ENCODE measurements at regions not wholly inside any gene's neighbourhood (a gene's known extent, or its start where the extent isn't known, plus 50 kb on each side); places are given as distances from the start of the nearest gene placed in this dataset.
A peak's percentile ranks its signal among the peaks of the same experiment; 100 is the strongest.

DNA sequence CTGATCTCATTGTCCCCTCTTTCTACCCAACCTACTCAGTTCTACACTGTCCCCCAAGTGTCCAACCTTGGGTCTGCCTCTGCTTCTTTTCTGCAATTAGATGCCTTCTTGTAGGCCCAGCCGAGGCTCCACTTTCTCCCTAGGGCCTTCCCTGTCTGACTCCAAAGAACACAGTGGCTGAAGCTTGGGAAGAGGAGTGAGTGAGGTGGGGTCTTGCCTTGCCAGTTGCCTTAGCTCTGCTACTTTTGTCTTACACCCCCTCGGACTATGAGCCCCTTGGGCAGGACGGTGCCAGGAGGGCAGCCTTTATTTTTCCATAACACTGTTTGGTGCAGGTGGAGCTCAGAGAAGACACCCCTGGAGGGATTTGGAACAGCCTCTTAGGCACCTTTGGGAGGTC, 345.1 kb downstream of the CYP26B1 start:
- no peak for DNase-seq

DNA sequence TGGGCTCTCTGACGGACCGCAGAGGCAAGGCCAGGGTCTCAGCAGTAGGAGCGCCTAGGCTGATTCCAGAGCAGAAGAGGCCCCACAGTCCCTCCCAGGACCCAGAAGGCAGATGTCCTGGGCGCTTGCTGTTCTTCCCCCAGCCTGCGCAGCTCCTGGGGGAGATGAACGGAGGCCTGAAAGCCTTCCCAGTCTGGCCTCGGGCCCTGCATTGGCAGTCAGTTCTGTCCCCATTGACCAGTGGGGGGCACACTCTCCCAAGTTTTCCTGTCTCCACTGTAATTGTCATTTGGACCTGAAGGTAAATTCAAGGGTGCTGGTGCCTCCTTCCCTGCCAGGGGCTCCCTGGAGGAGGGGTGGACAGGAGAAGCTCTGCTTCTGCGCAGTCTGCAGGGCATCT, 345.7 kb downstream of the CYP26B1 start:
- peak; percentile 34 for DNase-seq

DNA sequence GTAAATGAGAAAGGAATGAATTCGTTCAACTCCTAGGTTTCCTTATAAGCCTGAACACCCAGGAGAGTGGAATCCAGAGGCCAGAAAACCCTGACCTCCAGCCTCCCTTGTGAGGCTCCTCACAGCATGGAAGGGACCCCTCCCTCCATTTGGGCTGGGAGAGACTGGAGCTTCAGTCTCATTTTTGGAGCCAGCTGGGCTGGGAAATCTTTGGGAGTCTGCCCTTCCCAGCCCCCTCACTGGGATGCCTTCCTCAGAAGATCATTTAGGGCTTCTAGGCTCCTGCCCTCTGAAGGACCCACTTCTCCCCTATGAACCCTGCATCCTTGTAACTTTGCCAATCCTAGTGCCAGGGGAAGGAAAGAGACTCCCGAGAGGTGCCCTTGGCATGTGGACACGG, 346.1 kb downstream of the CYP26B1 start:
- no peak for DNase-seq

DNA sequence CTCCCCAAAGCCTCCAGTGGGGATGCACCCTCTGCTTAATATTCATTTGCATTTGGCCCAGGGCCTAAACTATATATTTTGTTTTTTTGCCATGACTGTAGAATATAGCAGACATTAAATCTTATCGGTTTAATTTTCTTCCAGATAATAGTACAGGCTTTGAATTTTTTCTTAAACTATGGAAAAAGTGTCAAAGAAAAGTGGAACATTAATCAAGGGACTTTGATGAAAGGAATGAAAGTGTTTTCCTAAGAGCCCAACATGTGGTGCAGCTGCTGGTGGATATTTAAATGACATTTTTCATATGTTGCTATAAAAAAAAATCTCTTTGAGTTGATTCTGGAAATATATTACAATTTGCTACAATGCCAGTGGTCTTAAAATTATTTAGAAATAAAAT, 346.8 kb downstream of the CYP26B1 start:
- DNase-seq: no peak

DNA sequence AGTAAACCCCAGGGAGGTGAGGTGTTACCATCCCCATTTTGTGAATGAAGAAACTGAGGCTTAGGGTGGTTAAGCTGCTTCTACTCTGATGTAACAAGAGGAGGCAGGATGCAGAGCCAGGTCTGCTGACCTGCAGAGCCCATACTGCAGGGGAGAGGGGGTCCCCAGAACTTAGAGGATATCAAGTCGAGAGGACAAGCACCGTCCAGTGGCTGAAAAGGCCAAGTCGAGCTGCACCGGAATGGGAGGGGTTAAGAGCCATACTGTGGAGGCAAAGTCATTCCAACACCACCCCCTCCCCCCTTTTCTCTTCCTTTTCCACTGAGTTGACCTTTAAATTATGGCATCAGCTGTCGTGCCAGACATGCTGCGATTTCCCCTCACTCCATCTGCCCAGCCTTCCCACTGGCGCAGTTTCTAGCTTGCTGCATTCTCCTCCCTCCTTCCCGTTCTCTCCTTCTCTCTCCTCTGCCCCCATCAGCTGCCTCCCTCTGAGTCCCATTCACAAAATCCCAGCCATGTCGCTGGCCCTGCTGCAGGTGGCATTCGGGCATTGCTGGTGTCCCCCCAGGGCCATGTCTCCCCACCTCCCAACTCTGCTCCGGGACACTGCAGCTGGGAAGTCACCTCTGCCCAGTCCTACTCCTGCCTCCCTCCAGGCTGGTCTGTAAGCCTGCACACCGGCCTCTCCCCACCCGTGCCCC, 346.9 kb downstream of the DYSF start:
- no peak for DNase-seq

DNA sequence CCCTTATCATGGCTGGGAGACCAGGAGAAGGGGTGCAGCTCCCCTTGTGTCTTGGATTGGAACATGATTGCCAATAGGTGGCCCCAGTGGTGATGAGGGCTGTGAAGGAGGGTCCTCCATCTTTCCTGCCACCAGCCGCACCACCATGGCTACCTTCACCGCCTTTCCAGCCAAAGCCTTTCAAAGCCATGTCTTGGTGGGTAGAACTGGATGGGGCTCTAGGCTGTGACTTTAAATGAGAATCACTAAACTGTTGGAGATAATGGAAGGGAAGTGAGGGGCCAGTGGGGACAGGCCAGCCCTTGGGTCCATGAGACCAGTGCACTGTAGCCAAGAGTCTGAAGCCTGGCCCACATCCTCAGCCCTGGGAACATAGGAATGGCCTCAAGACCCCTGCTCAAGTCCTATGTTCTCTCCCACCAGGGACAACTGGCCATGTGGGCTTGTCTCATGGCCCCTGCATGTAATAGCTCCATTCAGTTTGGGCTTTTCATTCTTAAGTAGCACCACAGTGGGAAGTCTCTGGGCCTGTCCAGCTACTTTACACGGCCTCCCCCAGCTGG, 345.7 kb downstream of the DYSF start:
- DNase-seq: no peak

DNA sequence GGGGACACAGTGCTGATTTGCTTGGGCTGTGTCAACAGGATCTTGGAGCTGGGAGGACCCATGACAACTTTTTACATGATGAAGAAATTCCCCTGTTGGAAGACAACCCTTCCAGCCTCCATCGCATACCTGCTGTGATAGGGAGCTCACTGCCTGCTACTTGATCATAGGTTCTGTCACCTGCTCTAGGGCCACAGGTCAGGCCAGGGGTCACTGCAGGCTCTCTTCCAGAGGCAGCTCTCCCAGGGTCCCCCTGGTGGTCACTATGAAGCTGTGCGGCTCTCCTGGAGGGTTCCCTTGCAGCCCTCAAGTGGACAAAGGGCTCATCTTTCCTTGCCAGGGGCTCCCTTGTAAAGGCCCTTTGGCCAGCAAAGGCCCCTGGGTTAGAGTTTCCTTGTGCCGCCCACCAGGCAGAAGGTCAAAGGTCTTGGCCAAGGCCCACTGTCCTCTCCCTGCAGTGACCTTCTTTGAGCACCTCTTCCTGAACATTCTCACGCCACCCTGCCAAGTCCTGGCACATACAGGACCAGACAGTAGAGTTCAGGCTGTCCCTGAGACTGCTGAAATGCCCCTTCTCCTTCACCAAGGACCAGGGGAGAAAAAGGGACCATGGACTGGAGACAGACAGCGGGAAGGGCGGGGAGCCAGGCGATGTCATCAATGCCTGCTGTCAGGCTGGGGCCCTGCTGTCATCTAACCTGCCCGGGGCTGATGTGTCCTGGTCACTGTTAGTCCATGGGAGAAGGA, 345.1 kb downstream of the DYSF start:
- DNase-seq: peak; percentile 22

DNA sequence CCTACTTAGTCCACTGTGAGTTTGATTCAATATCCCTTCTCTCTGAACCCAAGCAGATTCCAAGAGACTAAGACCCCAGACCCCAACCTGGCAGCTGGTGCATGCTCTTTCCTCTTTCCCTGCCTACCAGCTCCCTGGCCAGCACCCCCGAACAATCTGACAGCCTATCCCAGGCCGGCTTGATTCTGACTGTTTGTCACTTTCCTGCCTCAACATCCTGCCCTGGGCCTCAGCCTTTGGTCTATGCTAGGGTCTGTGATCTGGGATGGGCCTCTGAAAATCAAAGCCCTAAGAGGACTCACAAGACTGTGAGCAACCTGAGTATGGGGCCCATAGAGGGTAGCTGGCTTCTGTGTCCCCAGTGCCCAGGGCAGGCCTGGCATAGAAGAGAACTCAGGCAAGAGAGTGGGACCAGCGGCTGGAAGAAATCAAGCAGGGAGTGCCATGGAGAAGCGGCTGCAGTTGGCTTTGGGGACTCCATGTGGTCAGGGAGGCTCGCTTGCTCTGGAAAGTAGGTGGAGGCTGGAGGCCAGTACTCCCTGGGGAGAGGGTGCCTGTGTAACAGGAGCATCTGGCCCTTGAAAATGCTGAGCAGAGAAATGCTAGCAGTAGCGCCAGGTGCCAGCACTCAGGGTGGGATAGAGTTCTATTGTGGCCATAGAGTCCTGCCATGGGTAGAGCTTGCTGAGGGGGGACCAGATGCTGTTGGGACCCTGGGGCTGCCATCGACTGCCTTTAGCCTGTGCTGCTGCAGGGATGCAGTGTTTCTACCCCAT, 343.9 kb downstream of the DYSF start:
- DNase-seq: no peak

DNA sequence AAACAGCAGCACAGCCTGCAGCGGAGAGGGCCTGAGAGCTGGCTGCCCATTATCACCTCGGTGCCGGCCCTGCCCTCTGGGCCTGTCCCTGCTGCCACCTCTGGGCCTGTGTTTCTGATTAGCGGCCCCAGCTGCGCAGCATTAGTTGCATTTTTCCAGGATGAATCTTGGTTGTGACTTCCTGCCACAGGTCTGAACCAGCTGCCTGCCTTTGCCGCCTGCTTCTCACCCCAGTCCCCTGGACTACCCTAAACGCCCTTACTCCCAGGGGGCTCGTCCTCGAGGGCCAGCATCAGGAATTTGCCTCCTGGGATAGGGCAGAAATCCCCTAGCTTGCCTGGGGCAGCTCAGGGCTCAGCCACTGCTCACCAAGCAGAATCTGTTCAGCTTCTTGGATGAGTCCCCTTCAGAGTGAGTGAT, 342.8 kb downstream of the DYSF start:
- DNase-seq: peak; percentile 52

DNA sequence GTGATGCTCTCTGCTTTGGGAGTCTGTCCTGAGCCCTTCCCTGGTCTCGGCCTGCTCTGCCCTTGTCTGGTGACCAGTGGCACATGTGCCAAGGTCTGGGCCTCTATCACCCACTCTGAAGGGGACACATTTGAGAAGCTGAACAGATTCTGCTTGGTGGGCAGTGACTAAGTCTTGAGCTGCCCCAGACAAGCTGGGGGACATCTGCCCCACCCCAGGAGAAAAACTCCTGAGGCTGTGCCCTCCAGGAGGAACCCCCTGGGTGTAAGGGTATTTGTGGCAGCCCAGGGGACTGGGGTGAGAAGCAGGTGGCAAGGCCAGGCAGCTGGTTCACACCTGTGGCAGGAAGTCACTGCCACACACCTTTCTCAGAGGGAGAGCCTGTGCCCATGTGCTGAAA, 342.1 kb downstream of the DYSF start:
- no peak for DNase-seq

DNA sequence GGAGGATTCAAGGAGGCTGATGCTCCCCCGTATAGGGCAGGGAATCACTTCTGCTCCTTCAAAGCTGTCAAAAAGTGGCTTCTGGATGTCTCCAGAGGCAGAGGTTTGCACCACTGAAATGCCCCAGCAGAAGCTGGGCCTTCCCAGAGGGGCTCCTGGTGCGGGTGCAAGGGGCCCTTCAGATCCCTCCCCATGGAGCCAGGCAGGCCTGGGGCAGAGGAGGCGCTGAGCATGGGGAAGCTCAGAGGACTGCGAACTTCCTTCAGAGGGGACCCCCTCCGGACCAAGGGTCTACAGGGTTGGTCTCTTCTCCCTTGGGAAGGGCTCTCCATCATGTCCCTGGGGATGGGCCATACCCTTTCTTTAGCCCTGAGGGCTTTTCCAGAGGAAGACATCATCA, 341.2 kb downstream of the DYSF start:
- DNase-seq: no peak

DNA sequence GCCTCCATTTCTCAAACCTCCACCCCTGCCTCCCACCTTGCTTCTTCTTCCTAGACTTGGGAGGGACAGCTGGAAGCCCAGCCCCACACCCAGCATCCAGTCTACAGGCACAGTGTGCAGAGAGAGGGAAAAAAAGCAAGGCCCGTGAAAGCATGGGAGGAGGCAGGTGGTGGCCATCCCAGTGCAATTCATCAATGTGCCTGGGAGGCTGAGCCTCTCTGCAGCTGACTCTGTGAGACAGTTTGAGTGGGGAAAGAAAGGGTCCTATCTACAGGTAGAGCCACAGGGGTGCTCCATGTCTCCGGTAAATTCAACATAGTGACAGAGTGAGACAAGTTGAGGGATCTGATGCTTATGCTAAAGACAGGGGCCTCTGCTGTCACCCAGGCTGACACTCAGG, 340.6 kb downstream of the DYSF start:
- DNase-seq: no peak

DNA sequence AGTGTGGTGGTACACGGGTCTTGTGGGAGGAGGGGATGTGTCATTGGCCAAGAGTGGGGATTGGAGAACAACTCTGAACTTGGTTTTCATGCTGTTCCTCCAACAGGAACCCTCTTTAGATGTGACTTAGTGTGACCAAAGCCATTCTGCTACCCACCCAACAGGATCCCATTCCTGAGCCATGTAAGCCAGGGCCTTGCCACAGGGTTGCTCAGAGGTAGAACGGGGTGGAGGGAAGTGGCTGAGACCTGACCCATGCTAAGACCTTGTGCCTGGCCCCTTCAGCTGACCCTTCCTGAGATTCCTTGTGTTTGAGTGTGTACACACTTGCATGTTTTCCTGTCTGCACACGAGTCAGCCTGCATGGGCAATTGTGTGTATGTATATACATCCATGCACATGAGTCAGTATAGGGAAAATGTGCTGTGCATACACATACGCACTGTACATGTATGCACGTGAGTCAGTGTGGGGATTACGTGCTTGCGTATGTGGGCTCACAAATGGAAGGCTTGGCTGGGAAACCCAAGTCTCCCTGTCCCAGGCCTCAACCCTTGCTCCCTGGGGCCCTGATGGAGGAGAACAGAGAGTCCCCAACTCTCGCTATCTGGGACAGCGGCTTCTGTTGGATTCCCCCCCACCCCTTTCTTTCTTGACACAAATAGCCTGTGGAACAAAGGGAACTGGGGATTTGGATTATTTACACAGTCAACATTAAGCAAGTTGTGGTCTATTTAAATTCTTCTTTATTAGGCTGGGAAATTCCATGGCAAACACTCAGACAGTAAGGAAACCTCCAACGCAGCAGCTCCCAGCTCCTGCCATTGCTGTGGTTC, 339.8 kb downstream of the DYSF start:
- DNase-seq: no peak

DNA sequence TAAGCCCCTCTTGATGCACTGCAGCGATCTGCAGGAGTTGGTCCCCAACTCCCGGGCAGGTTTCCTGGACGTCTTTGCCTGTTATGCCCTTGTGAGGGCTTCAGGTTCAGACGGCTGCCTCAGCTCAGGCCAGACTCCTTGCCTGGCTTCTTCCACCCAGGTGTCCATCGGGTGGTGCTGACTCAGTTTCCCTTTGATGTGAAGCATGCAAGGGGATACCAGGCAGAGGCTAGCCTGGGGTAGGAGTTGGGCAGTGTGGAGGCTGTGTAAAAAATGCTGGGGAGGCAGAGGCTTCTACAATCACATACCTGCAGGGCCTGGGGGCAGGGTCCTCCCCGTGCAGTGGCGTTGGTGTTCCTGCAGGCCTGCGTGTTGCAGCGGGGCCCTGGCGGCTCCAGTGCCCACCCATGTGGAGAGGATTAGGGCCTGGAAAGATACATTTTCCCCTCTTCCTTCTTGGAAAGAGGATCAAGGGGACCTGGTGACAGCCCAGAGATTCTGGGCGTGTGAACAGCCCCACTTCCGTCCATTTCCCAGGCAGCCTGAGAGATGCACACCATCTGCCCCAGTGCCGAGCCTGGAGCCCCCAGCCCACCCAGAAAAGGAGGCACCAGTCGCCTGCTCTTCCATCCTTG, 338.3 kb downstream of the DYSF start:
- no peak for DNase-seq

DNA sequence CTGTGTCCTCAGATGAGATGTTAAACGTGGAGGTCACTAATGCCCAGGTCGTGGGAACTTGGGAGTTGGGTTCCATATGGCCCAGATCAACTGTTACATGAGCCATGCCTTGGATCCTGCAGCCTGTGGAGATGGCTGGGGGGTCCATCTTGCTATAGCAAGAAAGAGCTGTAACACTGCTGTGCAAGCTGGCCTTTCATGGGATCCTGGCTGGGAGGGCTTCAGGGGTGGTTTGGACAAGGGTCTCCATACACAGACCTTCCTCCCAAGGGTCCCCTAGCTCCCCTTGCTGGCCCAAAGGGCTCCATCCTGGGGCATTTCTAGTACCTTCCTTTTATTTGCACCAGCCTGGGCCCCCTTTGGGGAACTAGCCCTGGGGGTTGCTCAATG, 337.7 kb downstream of the DYSF start:
- no peak for DNase-seq

DNA sequence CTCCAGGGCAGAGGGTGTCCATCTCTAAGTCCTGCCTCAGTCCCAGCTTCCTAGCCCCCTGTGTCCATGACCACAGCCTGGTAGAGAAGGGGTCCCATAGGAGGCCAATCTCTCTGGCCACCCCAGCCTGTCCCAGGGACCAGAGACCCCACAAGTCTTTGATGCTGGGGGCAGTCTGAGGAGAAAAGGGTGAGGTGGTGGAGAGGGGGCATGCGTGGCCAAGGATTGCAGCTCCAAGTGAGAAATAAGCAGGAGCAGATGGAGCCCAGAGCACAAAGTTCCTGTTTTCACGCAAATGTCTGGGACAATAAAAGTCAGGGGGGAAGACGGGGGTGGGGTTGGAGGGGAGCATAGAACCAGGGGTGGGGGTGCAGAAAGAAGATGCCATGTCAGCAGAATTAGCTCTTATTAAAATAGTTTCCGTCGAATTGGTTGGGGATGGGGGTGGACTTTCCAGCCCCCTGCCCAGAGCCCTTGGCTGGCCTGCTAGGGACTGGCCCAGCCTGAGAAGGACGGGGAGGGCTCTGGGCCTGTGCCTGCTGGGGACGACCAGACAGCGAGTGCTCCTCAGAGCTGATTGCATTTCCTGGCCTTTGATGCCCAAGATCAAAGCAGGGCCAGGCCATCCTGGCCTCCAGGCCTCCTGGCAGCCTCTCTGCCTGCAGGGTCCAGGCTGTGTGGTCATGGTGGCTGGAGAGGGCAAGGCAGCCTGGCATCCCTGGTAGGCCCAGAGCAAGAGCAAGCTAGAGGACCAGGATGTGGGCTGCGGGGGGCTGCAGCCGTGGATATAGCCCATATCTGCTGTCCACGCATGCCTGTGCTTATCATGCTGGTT, 337.1 kb downstream of the DYSF start:
- DNase-seq: no peak

DNA sequence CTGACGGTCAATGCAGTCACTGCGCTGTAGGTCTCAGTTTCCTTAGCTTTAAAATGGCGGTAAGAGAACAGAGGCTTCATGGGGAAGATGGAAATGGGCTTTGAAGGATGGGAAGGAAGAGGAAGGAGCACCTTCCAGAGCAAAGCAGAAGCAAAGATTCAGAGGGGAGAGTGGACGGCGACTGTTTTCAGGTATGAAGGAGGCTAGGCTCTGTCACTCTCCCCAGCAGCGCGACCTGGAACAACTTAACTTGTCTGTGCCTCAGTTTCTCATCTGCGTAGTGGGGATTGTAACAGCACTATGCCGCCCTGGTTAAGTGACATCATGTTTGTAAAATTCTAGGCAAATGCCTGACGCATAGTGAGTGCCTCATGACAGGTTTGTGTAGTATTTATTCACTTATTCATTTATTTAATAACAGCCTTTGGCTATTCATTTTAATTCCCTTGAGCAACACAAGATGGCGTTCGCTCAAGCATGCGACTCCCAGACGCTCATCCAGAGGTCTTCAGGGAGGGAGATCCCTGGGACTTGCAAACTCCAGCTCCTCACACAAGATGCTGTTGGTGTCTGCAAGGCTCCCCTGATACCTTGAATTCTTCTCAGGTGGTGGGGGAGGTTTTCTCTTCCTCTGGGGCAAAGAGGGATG, 336.3 kb downstream of the DYSF start:
- peak; percentile 40 for DNase-seq

DNA sequence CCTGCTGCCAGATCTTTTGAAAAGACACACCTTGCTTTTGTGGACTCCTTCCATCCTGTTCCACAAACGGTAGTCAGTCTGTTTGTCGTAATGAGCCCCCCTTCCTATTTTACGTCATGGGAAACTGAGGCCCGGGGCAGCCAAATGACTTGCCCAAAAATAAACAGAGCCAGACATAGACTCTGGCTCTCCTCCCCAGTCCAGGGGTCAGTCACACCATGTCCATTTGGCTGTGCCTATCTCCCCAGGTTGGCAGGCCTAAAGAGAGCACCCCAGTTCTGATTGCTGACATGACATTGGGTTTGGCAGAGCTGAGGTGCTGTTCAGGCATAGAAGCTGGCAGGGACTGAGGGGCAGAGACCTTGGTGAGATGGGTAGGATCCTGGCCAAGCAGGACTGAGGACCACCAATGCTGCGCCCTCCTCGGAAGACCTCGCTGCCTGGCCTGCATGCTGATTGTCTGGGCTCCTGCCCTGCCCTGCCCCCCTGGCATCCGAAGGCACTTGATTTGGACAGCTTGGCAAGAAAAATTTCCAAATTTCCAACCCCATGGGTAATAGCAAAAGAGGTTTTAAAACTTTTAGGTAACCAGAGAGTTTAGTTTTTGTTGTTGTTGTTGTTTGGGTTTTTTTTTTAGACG, 335.4 kb downstream of the DYSF start:
- DNase-seq: no peak

DNA sequence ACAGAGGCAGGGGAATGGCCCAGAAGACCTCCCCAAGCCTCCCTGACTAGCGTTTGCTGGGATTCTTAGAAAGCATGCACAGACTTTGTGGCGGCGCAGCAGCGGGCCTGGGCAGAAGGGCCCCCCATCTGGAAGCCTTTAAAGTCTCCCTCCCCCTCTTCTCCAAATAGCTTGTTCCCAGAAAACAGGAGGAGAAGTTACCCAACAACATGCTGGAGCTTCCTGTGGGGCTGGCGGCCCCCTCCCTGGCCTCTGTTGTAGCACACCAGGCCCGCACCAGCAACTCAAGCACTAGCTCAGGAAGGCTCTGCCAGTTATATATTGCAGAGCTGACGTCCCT, 334.8 kb downstream of the DYSF start:
- no peak for DNase-seq

DNA sequence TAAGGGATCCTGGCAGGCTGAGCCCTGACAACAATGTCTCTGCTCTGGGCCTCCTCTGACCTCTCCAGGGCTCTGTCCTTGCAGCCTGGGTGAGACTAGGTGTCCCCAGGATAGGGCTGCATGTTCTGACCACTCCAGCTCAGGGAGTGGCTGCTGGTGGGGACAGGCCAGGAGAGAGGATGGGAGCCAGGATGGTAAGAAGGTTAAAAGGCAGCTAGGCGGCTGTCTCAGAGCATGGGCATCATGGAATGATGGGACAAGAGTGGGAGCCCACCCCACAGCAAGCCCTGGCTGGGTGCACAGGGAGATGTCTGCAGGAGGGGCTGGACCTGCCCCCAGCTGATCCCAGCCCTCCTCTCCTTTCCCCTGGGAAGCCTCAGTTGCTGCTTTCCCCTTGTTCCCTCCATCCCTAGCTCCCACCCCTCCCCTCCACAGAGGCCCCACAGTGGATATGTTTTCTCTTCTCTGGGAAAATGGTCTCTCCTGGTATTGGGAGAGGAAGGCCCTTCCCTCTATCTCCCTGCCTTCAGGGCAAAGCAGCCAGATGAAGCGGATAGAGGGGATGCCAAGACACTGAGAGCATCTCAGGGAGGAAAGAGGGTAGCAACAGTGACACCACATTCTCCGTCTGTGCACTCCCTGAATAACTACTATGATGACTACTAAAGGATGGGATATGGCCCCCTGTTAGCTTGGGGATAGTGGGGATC, 334.3 kb downstream of the DYSF start:
- DNase-seq: no peak
